Stimulated activated CD4-positive, alpha-beta T cell treated with anti-CD3 and anti-CD28 coated beads, Interleukin-4, amount 100 ng/mL, for 24 hours (primary cell): ENCODE measurements at regions not wholly inside any gene's neighbourhood (a gene's known extent, or its start where the extent isn't known, plus 50 kb on each side); places are given as distances from the start of the nearest gene placed in this dataset.
"Not testable (repeated sequence)": the region's sequence is repeated elsewhere in the genome, so short reads cannot be mapped to it uniquely, and the experiment has no call there.

Experiments
- DNase-seq: peaks from one replicate; pipeline ENCODE4 v3.0.0-alpha.2; 2020

GRCh38 chr9:749716-750115 lies 91.8 kb upstream of the DMRT1 start:
- peak; percentile 12 for DNase-seq

- no peak for DNase-seq
These were observed 91.1 kb upstream of the DMRT1 start for GRCh38 chr9:750249-750967.

- DNase-seq, result peak; percentile 8
These were observed 90.1 kb upstream of the DMRT1 start for GRCh38 chr9:751137-752051.

- DNase-seq, result no peak
These were observed 89.3 kb upstream of the DMRT1 start for GRCh38 chr9:752201-752600.

GRCh38 chr9:752681-753200 lies 88.8 kb upstream of the DMRT1 start:
- no peak for DNase-seq

- not testable (repeated sequence) for DNase-seq
These were observed 87.8 kb upstream of the DMRT1 start for GRCh38 chr9:753734-754133.

- no peak for DNase-seq
These were observed 87.2 kb upstream of the DMRT1 start for GRCh38 chr9:754150-754931.

GRCh38 chr9:755454-756381 lies 85.8 kb upstream of the DMRT1 start:
- DNase-seq, result no peak

- DNase-seq, result peak; percentile 10
These were observed 84.1 kb upstream of the DMRT1 start for GRCh38 chr9:757246-757881.

- no peak for DNase-seq
These were observed 83.4 kb upstream of the DMRT1 start for GRCh38 chr9:758146-758545.

GRCh38 chr9:759541-759940 lies 82.0 kb upstream of the DMRT1 start:
- DNase-seq, result no peak

GRCh38 chr9:759983-760736 lies 81.3 kb upstream of the DMRT1 start:
- DNase-seq, result no peak

- no peak for DNase-seq
These were observed 80.2 kb upstream of the DMRT1 start for GRCh38 chr9:761176-761792.

GRCh38 chr9:761793-762560 lies 79.5 kb upstream of the DMRT1 start:
- no peak for DNase-seq

- DNase-seq, result no peak
These were observed 77.8 kb upstream of the DMRT1 start for GRCh38 chr9:763692-764091.

- peak; percentile 31 for DNase-seq
These were observed 77.4 kb upstream of the DMRT1 start for GRCh38 chr9:764105-764524.

GRCh38 chr9:764986-765385 lies 76.5 kb upstream of the DMRT1 start:
- no peak for DNase-seq

GRCh38 chr9:767061-767561 lies 74.4 kb upstream of the DMRT1 start:
- DNase-seq, result not testable (repeated sequence)

- no peak for DNase-seq
These were observed 65.4 kb upstream of the DMRT1 start for GRCh38 chr9:776086-776485.
